ENCODE measurements at regions not wholly inside any gene's neighbourhood (a gene's known extent, or its start where the extent isn't known, plus 50 kb on each side); places are given as distances from the start of the nearest gene placed in this dataset.

GRCh38 chr2:7825591-7826312, 856.1 kb upstream of the ID2 start:
- peak; percentile 37 for DNase-seq

GRCh38 chr2:7826656-7827055, 855.2 kb upstream of the ID2 start:
- no peak for DNase-seq

- DNase-seq = no peak
Measured at GRCh38 chr2:7829241-7829640, 852.6 kb upstream of the ID2 start.

- no peak for DNase-seq
Measured at GRCh38 chr2:7830616-7831015, 851.2 kb upstream of the ID2 start.

- DNase-seq = no peak
Measured at GRCh38 chr2:7835151-7835550, 846.7 kb upstream of the ID2 start.

GRCh38 chr2:7835693-7836680, 845.9 kb upstream of the ID2 start:
- DNase-seq = peak; percentile 81

GRCh38 chr2:7837237-7837760, 844.6 kb upstream of the ID2 start:
- DNase-seq = no peak

- DNase-seq = no peak
Measured at GRCh38 chr2:7838669-7839068, 843.2 kb upstream of the ID2 start.

- DNase-seq = no peak
Measured at GRCh38 chr2:7840651-7841380, 841.0 kb upstream of the ID2 start.

GRCh38 chr2:7841751-7842150, 840.1 kb upstream of the ID2 start:
- DNase-seq = no peak

- DNase-seq = no peak
Measured at GRCh38 chr2:7844414-7844965, 837.4 kb upstream of the ID2 start.

GRCh38 chr2:7845332-7845731, 836.5 kb upstream of the ID2 start:
- no peak for DNase-seq

GRCh38 chr2:7846607-7847006, 835.2 kb upstream of the ID2 start:
- DNase-seq = no peak

GRCh38 chr2:7847321-7847720, 834.5 kb upstream of the ID2 start:
- DNase-seq = no peak

GRCh38 chr2:7849027-7849426, 832.8 kb upstream of the ID2 start:
- DNase-seq = no peak

GRCh38 chr2:7849531-7849930, 832.3 kb upstream of the ID2 start:
- DNase-seq = no peak

GRCh38 chr2:7852546-7852945, 829.3 kb upstream of the ID2 start:
- no peak for DNase-seq

GRCh38 chr2:7857904-7858303, 824.0 kb upstream of the ID2 start:
- no peak for DNase-seq

GRCh38 chr2:7858624-7859023, 823.2 kb upstream of the ID2 start:
- no peak for DNase-seq

- no peak for DNase-seq
Measured at GRCh38 chr2:7860693-7861092, 821.2 kb upstream of the ID2 start.

- DNase-seq = no peak
Measured at GRCh38 chr2:7861910-7862702, 819.8 kb upstream of the ID2 start.

- no peak for DNase-seq
Measured at GRCh38 chr2:7866104-7866503, 815.8 kb upstream of the ID2 start.
